ENCODE measurements at regions not wholly inside any gene's neighbourhood (a gene's known extent, or its start where the extent isn't known, plus 50 kb on each side); places are given as distances from the start of the nearest gene placed in this dataset.

DNA sequence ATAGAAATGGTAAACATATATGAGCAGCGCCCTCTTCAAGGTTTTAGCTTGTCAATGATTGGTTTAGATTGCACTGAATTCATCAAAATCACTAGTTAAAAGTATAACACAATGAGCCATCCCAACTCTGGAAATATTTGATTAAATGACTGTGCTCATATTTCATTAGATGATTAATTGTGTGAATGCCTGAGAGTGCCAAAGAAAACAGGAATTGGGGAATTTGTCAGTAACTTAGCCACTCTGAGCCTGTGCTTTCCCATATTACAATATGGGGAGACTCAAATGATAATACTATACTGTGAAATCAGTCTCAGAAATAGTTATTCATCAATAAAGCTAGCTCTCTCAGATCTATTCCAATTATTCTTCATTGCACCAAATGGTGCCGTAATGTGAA is 2087.6 kb upstream of the CELF4 start (continued):
- TF ChIP-seq, protein P1, sequence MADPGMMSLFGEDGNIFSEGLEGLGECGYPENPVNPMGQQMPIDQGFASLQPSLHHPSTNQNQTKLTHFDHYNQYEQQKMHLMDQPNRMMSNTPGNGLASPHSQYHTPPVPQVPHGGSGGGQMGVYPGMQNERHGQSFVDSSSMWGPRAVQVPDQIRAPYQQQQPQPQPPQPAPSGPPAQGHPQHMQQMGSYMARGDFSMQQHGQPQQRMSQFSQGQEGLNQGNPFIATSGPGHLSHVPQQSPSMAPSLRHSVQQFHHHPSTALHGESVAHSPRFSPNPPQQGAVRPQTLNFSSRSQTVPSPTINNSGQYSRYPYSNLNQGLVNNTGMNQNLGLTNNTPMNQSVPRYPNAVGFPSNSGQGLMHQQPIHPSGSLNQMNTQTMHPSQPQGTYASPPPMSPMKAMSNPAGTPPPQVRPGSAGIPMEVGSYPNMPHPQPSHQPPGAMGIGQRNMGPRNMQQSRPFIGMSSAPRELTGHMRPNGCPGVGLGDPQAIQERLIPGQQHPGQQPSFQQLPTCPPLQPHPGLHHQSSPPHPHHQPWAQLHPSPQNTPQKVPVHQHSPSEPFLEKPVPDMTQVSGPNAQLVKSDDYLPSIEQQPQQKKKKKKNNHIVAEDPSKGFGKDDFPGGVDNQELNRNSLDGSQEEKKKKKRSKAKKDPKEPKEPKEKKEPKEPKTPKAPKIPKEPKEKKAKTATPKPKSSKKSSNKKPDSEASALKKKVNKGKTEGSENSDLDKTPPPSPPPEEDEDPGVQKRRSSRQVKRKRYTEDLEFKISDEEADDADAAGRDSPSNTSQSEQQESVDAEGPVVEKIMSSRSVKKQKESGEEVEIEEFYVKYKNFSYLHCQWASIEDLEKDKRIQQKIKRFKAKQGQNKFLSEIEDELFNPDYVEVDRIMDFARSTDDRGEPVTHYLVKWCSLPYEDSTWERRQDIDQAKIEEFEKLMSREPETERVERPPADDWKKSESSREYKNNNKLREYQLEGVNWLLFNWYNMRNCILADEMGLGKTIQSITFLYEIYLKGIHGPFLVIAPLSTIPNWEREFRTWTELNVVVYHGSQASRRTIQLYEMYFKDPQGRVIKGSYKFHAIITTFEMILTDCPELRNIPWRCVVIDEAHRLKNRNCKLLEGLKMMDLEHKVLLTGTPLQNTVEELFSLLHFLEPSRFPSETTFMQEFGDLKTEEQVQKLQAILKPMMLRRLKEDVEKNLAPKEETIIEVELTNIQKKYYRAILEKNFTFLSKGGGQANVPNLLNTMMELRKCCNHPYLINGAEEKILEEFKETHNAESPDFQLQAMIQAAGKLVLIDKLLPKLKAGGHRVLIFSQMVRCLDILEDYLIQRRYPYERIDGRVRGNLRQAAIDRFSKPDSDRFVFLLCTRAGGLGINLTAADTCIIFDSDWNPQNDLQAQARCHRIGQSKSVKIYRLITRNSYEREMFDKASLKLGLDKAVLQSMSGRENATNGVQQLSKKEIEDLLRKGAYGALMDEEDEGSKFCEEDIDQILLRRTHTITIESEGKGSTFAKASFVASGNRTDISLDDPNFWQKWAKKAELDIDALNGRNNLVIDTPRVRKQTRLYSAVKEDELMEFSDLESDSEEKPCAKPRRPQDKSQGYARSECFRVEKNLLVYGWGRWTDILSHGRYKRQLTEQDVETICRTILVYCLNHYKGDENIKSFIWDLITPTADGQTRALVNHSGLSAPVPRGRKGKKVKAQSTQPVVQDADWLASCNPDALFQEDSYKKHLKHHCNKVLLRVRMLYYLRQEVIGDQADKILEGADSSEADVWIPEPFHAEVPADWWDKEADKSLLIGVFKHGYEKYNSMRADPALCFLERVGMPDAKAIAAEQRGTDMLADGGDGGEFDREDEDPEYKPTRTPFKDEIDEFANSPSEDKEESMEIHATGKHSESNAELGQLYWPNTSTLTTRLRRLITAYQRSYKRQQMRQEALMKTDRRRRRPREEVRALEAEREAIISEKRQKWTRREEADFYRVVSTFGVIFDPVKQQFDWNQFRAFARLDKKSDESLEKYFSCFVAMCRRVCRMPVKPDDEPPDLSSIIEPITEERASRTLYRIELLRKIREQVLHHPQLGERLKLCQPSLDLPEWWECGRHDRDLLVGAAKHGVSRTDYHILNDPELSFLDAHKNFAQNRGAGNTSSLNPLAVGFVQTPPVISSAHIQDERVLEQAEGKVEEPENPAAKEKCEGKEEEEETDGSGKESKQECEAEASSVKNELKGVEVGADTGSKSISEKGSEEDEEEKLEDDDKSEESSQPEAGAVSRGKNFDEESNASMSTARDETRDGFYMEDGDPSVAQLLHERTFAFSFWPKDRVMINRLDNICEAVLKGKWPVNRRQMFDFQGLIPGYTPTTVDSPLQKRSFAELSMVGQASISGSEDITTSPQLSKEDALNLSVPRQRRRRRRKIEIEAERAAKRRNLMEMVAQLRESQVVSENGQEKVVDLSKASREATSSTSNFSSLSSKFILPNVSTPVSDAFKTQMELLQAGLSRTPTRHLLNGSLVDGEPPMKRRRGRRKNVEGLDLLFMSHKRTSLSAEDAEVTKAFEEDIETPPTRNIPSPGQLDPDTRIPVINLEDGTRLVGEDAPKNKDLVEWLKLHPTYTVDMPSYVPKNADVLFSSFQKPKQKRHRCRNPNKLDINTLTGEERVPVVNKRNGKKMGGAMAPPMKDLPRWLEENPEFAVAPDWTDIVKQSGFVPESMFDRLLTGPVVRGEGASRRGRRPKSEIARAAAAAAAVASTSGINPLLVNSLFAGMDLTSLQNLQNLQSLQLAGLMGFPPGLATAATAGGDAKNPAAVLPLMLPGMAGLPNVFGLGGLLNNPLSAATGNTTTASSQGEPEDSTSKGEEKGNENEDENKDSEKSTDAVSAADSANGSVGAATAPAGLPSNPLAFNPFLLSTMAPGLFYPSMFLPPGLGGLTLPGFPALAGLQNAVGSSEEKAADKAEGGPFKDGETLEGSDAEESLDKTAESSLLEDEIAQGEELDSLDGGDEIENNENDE (IDR thresholded peaks at IDR 0.05; ENCODE audit: insufficient replicate concordance, low read length) = no peak
- TF ChIP-seq TCF12 (IDR thresholded peaks at IDR 0.05; ENCODE audit: low read depth, low read length) = no peak
- no peak for TF ChIP-seq SIRT6 (IDR thresholded peaks at IDR 0.05; ENCODE audit: low read length)

All from H1 (cell line).